HUES6 (cell line): ENCODE measurements at regions not wholly inside any gene's neighbourhood (a gene's known extent, or its start where the extent isn't known, plus 50 kb on each side); places are given as distances from the start of the nearest gene placed in this dataset.
A peak's percentile ranks its signal among the peaks of the same experiment; 100 is the strongest.

Experiments
- H3K27ac ChIP-seq: 2 replicates; pipeline ENCODE4 v1.7.0; 2013; ENCODE audit warnings: low read depth, mild to moderate bottlenecking, low read length, inconsistent platforms
- H3K27me3 ChIP-seq: 2 replicates; pipeline ENCODE4 v1.6.1; 2013; ENCODE audit warnings: low read length; ENCODE audit not compliant: control insufficient read depth, insufficient read depth
- H3K36me3 ChIP-seq: 2 replicates; pipeline ENCODE4 v1.6.1; 2013; ENCODE audit warnings: low read length; ENCODE audit not compliant: control insufficient read depth, insufficient read depth
- H3K4me1 ChIP-seq: 2 replicates; pipeline ENCODE4 v1.6.1; 2013; ENCODE audit warnings: low read length; ENCODE audit not compliant: control insufficient read depth, insufficient read depth
- H3K4me3 ChIP-seq: 2 replicates; pipeline ENCODE4 v1.5.1; 2013; ENCODE audit warnings: low read depth, low read length
- H3K9ac ChIP-seq: one replicate; pipeline ENCODE4 v1.6.1; 2013; ENCODE audit warnings: mild to moderate bottlenecking, low read length
- H3K9me3 ChIP-seq: 2 replicates; pipeline ENCODE4 v1.6.1; 2013; ENCODE audit warnings: low read depth, low read length; ENCODE audit not compliant: control insufficient read depth, insufficient read depth

DNA sequence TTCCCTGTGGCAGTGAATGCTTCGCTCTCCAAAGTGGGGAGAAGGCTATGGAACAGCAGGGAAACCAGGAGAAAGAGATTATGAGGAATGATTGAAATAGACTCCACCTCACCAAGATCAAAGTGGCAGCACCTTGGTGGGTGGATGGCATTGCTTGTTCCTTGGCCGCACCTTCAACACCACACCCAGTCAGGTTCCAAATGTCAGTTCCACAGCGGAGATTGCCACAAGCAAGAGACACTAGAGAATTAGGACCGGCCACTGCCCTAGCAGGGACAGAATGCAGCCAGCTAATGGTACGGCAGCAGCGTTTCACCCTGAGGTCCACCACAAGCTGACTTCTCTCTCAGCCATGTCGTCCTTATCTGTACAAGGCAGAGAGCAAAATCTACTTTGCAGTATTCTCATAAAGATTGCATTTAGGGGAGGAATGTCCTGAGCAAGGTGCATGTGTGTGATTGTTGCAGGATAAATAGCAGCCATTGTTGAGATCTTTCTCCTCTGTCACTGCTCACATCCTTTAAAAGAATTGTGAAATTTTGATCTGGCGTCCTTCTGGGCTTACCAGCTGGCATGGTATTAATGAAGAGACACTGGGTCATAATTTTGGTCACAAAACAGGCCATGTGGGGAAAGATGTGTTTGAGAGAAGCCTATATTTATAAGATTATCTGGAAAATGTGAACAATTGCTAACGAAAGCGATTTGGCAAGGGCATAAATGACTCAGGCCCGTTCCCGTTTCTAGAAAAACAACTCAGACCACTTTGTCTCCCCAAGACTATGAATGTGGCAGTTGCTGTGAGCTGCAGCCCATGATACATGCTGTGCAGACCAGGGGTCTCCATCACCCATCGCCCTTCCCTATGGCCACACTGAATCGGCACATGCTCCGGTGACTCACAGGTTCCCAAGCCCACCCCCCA, 228.6 kb upstream of the ID2 start:
- Histone ChIP-seq H3K27ac (no peak overlapping the region), H3K36me3 (no peaks in the 10 kb centered on the region), H3K9ac (no peak overlapping the region), H3K27me3 (peaks cover 23% of the 10 kb centered on the region), H3K4me1 (no peaks in the 10 kb centered on the region; the same call in 1 of the 2 replicates), H3K9me3 (peaks cover 6% of the 10 kb centered on the region; the same call in 1 of the 2 replicates), H3K4me3 (no peak overlapping the region)

DNA sequence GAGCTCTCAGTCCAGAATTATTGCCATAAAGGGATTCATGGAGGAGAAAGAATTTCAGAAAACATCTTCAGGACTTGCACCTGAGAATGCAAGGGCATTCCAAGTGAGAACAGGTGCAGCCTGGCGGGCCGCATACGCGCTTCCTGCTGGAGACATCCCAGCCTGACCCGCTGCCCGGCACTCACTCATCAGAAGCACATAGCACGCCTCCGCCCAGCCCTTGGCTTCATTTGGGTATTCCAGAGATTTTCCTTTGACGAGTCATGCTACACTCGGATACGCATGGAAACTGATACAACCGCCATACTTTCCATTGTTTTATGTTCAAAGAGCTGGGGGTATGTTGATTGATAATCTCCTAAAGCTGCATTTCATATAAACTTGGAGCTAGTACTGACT, 228.0 kb upstream of the ID2 start:
- peaks cover 28% of the 10 kb centered on the region for H3K27me3 ChIP-seq

GRCh38 chr2:8454797-8455196, 227.1 kb upstream of the ID2 start:
- Histone ChIP-seq H3K27me3 (peaks cover 33% of the 10 kb centered on the region), H3K27ac (no peak overlapping the region), H3K4me1 (no peaks in the 10 kb centered on the region; the same call in 1 of the 2 replicates), H3K4me3 (no peak overlapping the region), H3K9me3 (peaks cover 6% of the 10 kb centered on the region; the same call in 1 of the 2 replicates), H3K9ac (no peak overlapping the region), H3K36me3 (no peaks in the 10 kb centered on the region)

More for the DNA sequence above, 228.0 kb upstream of the ID2 start:
- peaks cover 6% of the 10 kb centered on the region; the same call in 1 of the 2 replicates for H3K9me3 ChIP-seq
- no peak overlapping the region for H3K4me3 ChIP-seq
- no peak overlapping the region for H3K9ac ChIP-seq
- no peaks in the 10 kb centered on the region; the same call in 1 of the 2 replicates for H3K4me1 ChIP-seq
- H3K36me3 ChIP-seq, result no peaks in the 10 kb centered on the region
- no peak overlapping the region for H3K27ac ChIP-seq

DNA sequence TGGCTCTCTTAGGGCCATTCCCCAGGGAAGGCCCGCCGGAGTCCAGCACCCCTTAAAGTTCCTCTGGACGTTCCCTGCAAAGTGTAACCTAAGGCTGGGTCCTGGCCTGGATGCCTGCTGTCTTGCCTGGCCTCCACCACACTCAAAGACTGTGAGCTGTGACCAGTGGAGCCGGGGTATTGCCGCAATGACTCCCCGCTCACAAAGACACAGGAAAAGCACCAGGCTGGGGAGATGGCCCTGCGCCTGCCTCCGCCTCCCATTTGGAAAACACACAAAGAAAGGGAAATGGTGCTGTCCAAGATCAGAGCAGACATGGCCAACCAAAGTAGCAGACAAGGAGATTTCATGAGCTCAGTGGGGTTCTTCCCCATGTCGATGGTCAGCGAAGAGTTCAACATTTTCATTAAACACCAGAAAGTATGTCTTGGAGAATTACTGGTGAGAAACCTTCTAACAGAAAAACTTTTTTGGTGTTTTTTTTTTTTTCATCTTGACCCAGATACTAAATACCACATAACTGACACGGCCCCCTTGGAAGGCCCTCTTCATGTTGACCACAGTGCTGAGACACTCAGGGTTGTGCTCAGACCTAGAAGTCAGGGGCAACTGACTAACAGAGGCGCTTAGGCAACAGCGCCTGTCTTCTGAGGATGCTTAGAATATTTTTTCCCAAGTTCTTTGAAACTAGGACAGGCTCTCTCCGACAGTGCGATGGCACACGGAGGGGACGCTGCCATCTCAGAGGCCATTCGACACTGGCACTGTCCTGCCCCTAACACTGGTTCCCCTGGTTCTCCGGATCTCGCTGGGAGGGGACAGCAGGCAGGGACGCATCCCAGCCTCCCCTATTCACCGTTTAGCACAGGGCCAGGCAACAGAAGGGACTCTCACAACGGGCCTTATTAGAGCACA, 226.4 kb upstream of the ID2 start:
- Histone ChIP-seq H3K9ac (no peak overlapping the region), H3K27ac (no peak overlapping the region), H3K4me1 (no peaks in the 10 kb centered on the region; the same call in 1 of the 2 replicates), H3K36me3 (no peaks in the 10 kb centered on the region), H3K4me3 (no peak overlapping the region), H3K27me3 (peaks cover 33% of the 10 kb centered on the region), H3K9me3 (peaks cover 6% of the 10 kb centered on the region; the same call in 1 of the 2 replicates)

- Histone ChIP-seq H3K27me3 (peaks cover 33% of the 10 kb centered on the region), H3K4me1 (no peaks in the 10 kb centered on the region; the same call in 1 of the 2 replicates), H3K9ac (no peak overlapping the region), H3K36me3 (no peaks in the 10 kb centered on the region), H3K9me3 (0 out of 2 replicates have a peak, but pooled peaks cover under 1% of the 10 kb centered on the region), H3K4me3 (no peak overlapping the region), H3K27ac (no peak overlapping the region)
Observed at GRCh38 chr2:8456151-8457091, 225.4 kb upstream of the ID2 start.

DNA sequence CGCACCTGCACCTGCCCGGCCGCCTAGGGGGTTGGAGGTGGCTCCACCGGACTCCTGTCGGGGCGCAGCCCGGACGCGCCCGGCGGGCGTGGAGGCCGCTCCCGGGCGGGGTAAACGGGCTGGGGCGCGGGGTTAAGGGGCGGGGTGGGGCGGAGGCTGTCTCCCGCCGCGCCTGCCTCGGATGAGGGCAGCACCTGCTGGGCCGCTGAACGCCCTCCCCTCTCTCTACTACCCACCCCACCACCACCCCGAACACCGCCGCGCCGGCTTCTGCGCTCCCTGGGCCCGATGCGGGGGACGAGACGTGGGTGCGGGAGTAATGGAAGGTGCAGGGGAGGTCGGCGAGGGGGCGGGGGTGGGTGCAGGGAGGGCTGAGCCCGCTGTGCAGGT, 224.8 kb upstream of the ID2 start:
- Histone ChIP-seq H3K27me3 (peaks cover 33% of the 10 kb centered on the region), H3K9ac (no peak overlapping the region), H3K4me1 (no peaks in the 10 kb centered on the region; the same call in 1 of the 2 replicates), H3K4me3 (peak overlapping the region; percentile 44; the same call in 1 of the 2 replicates), H3K9me3 (no peaks in the 10 kb centered on the region), H3K36me3 (no peaks in the 10 kb centered on the region), H3K27ac (no peak overlapping the region)

GRCh38 chr2:8457699-8458502, 224.0 kb upstream of the ID2 start:
- no peaks in the 10 kb centered on the region for H3K36me3 ChIP-seq
- peaks cover 28% of the 10 kb centered on the region for H3K27me3 ChIP-seq
- H3K4me3 ChIP-seq, result peak overlapping the region; percentile 44
- H3K4me1 ChIP-seq, result no peaks in the 10 kb centered on the region; the same call in 1 of the 2 replicates
- no peak overlapping the region for H3K9ac ChIP-seq
- no peak overlapping the region for H3K27ac ChIP-seq
- no peaks in the 10 kb centered on the region for H3K9me3 ChIP-seq

- Histone ChIP-seq H3K4me1 (no peaks in the 10 kb centered on the region; the same call in 1 of the 2 replicates), H3K9me3 (no peaks in the 10 kb centered on the region), H3K27ac (no peak overlapping the region), H3K9ac (no peak overlapping the region), H3K36me3 (no peaks in the 10 kb centered on the region), H3K4me3 (no peak overlapping the region), H3K27me3 (peaks cover 28% of the 10 kb centered on the region)
Observed at GRCh38 chr2:8458503-8459459, 223.1 kb upstream of the ID2 start.

DNA sequence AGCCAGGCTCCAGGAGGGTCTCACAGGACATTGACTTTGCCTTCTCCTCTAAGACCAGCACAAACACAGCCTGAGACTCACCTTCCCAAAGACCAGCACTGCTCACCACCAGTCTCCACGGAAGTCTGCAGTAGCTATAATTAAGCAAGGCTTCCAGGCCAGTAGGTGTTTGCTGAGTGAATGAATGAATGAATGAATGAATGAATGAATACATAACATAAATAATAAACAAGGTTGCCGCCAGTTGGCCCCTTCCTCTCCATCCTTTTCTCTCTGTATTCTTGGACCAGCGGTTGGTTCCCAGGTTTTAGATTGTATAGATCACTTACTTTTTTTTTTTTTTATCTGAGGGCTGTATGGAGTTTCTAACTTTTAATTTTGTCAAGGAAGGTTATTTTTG, 222.4 kb upstream of the ID2 start:
- H3K4me1 ChIP-seq, result no peaks in the 10 kb centered on the region; the same call in 1 of the 2 replicates

More for the DNA sequence above, 222.4 kb upstream of the ID2 start:
- H3K27ac ChIP-seq, result no peak overlapping the region
- H3K27me3 ChIP-seq, result peaks cover 28% of the 10 kb centered on the region
- no peak overlapping the region for H3K4me3 ChIP-seq
- H3K36me3 ChIP-seq, result no peaks in the 10 kb centered on the region
- no peak overlapping the region for H3K9ac ChIP-seq
- H3K9me3 ChIP-seq, result no peaks in the 10 kb centered on the region
